ENCODE measurements at regions not wholly inside any gene's neighbourhood (a gene's known extent, or its start where the extent isn't known, plus 50 kb on each side); places are given as distances from the start of the nearest gene placed in this dataset.

DNA sequence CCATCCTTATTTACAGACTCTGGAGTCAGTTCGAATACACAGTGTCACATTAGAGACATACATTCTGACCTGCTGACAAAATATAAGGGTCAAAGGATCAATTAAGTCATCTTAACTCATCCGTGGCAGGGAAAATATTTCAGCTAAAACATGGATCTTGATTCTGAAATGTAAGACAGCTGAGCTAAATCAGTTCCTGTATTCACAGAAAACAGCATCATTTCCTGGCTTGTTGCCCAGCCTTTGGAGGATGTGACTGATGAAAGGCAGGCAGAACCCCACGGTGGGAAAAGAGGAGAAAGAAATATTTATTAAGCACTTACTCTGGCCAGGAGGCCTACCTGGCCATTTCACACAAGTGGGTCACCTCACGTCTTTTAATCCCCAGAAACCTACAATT, 101.9 kb downstream of the GAS2L3 start:
- H3K4me3 ChIP-seq (ENCODE audit: low read length): no peak overlapping the region
- DNase-seq (ENCODE audit: low read depth, low spot score): peak; percentile 7

DNA sequence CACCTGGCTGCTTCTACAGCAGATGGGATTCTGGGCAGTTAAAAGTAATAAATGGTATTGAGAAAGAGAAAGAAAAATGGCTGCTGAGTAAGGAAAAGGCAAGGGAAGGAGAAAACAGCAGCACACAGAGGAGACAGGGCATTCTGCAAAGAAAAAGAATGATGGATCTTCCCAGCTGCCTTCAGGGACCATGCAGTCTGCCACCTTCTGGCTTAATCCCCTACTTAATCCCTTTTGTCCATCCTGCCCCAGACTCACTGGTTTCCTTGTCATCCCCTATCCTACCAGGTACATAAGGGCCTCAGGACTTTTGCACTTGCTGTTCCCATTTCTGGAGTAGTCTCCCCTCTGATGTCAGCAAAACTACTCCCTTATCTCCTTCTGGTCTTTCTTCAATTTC, 107.6 kb downstream of the GAS2L3 start:
- no peak overlapping the region for H3K4me3 ChIP-seq (ENCODE audit: low read length)
- no peak for DNase-seq (ENCODE audit: low read depth, low spot score)

GRCh38 chr12:100682178-100682577, 108.7 kb downstream of the GAS2L3 start:
- H3K4me3 ChIP-seq (ENCODE audit: low read length): no peak overlapping the region
- DNase-seq (ENCODE audit: low read depth, low spot score): no peak

- no peak for DNase-seq (ENCODE audit: low read depth, low spot score)
- H3K4me3 ChIP-seq (ENCODE audit: low read length): no peak overlapping the region
Measured at GRCh38 chr12:100687686-100688085, 106.9 kb upstream of the ANO4 start.

GRCh38 chr12:100688451-100688864, 106.1 kb upstream of the ANO4 start:
- DNase-seq (ENCODE audit: low read depth, low spot score): no peak
- no peak overlapping the region for H3K4me3 ChIP-seq (ENCODE audit: low read length)

GRCh38 chr12:100692502-100692901, 102.1 kb upstream of the ANO4 start:
- no peak overlapping the region for H3K4me3 ChIP-seq (ENCODE audit: low read length)
- no peak for DNase-seq (ENCODE audit: low read depth, low spot score)

- no peak overlapping the region for H3K4me3 ChIP-seq (ENCODE audit: low read length)
- no peak for DNase-seq (ENCODE audit: low read depth, low spot score)
Measured at GRCh38 chr12:100698518-100698917, 96.1 kb upstream of the ANO4 start.

DNA sequence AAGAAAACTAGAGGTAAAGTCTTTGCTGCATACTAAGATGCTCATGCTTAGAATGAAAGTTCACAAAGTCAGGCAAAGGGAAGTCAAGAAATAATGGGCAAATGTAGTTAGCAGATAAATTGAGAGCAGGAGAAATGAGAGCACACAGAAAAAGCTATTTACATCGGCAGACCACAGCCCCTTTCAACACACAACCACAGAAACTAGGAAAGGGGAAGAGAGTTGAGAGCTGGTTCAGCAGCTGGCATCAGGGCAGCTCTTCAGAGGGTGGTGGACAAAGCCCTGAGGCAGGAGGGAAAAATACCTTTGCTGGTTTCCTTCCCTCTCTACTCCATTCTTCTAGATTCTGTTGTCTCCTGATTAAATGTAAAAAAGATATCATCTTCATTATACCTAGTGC, 95.4 kb upstream of the ANO4 start:
- no peak overlapping the region for H3K4me3 ChIP-seq (ENCODE audit: low read length)
- no peak for DNase-seq (ENCODE audit: low read depth, low spot score)

DNA sequence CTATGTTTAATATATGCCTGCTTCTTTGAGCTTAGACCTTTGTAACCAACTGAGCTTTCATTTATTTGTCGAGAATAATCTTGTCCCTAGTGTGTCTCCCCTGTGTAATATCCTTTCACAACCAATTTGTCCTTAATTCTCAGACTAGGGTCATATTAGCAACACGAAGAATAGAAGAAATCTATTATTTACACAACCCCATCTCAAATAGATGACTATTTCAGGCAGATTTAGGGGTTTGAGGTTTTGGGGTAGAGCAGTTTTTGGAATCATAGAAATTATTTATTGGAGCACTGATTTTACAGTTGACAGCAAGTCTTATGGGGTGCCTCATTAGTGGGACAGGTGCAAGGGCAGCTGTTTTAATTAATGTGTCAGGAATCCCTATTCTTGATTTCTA, 91.2 kb upstream of the ANO4 start:
- no peak for DNase-seq (ENCODE audit: low read depth, low spot score)
- no peak overlapping the region for H3K4me3 ChIP-seq (ENCODE audit: low read length)

- no peak overlapping the region for H3K4me3 ChIP-seq (ENCODE audit: low read length)
- DNase-seq (ENCODE audit: low read depth, low spot score): no peak
Measured at GRCh38 chr12:100703868-100704267, 90.7 kb upstream of the ANO4 start.

- H3K4me3 ChIP-seq (ENCODE audit: low read length): no peak overlapping the region
- DNase-seq (ENCODE audit: low read depth, low spot score): no peak
Measured at GRCh38 chr12:100706033-100706432, 88.5 kb upstream of the ANO4 start.

DNA sequence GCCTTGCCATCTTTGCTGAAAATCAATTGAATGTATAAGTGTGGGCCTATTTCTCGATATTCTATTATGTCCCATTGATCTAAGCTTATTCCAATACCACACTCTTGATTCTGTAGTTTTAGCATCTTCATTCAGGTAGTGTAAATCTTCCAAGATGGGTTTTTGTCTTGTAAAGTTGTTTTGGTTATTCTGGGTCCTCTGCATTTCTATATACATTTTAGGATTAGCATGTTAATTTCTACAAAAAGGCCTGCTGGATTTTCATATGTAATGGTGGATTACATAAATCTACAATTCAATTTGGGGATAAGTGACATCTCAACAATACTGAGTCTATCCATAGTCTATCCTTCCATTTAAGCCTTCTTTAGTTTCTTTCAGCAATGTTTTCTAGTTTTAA, 86.0 kb upstream of the ANO4 start:
- H3K4me3 ChIP-seq (ENCODE audit: low read length): no peak overlapping the region

GRCh38 chr12:100715976-100716944, 78.3 kb upstream of the ANO4 start:
- no peak for DNase-seq (ENCODE audit: low read depth, low spot score)
- H3K4me3 ChIP-seq (ENCODE audit: low read length): no peak overlapping the region

More for the DNA sequence above, 86.0 kb upstream of the ANO4 start:
- no peak for DNase-seq (ENCODE audit: low read depth, low spot score)

- H3K4me3 ChIP-seq (ENCODE audit: low read length): no peak overlapping the region
- no peak for DNase-seq (ENCODE audit: low read depth, low spot score)
Measured at GRCh38 chr12:100716945-100717732, 77.4 kb upstream of the ANO4 start.

GRCh38 chr12:100717733-100718067, 76.9 kb upstream of the ANO4 start:
- no peak for DNase-seq (ENCODE audit: low read depth, low spot score)
- H3K4me3 ChIP-seq (ENCODE audit: low read length): no peak overlapping the region

DNA sequence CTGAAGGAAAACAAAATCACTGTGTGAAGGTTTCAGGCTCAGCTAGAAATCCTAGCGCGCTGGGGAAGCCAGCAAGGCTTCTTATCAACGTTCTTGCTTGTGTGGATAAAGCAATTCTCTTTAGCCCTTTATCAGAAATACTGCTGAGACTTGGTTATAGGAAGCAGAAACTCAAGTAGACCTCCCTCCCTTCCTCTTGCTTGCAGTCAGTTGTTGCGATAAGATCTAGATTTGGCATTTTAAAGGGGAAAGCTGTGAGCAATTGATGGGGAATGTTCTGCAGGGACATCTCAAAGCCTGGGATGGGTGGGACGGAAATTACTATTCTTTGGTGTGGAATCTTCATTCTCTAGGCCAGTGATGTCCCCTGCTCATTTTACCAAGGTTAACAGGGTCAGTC, 76.4 kb upstream of the ANO4 start:
- no peak overlapping the region for H3K4me3 ChIP-seq (ENCODE audit: low read length)
- no peak for DNase-seq (ENCODE audit: low read depth, low spot score)

GRCh38 chr12:100720016-100720654, 74.4 kb upstream of the ANO4 start:
- DNase-seq (ENCODE audit: low read depth, low spot score): no peak
- no peak overlapping the region for H3K4me3 ChIP-seq (ENCODE audit: low read length)

DNA sequence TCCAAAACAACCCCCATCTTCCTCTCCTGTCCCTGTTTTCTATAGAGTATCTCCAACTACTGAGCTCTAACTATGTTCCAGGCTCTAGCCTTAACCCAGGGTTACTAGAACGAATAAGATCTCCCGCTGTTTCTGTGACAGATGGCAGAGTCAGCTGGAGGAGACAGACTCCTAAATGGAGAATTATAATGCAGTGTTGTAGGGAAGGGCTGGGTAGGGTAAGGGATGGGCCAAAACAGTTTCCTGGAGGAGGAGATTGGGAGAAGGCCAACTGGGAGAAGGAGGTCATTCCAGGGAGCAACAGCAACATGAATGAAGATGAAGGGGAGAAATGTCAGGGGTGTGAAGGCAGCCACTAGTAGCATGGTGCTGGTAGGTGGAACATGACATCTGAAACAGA, 73.4 kb upstream of the ANO4 start:
- no peak for DNase-seq (ENCODE audit: low read depth, low spot score)
- no peak overlapping the region for H3K4me3 ChIP-seq (ENCODE audit: low read length)

GRCh38 chr12:100724071-100724470, 70.5 kb upstream of the ANO4 start:
- DNase-seq (ENCODE audit: low read depth, low spot score): no peak

More at GRCh38 chr12:100724071-100724470, 70.5 kb upstream of the ANO4 start:
- H3K4me3 ChIP-seq (ENCODE audit: low read length): no peak overlapping the region

All from Jurkat, Clone E6-1 (cell line).